ENCODE measurements at regions not wholly inside any gene's neighbourhood (a gene's known extent, or its start where the extent isn't known, plus 50 kb on each side); places are given as distances from the start of the nearest gene placed in this dataset.

DNA sequence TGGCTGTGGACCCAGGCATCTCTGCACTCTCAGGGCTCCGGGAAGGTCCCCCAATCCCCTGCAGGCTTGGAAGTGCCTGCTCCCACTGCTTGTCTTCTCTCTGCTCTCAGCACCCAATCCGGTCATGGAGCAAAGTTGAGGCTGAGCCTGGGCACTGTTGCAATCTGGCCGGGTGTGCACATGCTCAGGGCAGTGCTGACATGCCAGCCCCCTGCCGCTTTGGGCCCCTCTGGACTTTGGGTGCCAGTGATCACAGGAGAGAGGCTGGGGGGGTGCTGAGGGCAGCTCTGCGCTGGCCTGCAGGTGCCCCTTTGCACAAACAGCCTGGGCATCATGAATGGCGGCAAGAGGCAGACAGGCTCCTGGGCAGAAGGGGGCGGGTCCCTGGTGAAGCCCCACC lies 85.4 kb upstream of the OSBPL8 start:
- TF ChIP-seq, protein P1, sequence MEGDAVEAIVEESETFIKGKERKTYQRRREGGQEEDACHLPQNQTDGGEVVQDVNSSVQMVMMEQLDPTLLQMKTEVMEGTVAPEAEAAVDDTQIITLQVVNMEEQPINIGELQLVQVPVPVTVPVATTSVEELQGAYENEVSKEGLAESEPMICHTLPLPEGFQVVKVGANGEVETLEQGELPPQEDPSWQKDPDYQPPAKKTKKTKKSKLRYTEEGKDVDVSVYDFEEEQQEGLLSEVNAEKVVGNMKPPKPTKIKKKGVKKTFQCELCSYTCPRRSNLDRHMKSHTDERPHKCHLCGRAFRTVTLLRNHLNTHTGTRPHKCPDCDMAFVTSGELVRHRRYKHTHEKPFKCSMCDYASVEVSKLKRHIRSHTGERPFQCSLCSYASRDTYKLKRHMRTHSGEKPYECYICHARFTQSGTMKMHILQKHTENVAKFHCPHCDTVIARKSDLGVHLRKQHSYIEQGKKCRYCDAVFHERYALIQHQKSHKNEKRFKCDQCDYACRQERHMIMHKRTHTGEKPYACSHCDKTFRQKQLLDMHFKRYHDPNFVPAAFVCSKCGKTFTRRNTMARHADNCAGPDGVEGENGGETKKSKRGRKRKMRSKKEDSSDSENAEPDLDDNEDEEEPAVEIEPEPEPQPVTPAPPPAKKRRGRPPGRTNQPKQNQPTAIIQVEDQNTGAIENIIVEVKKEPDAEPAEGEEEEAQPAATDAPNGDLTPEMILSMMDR (IDR thresholded peaks at IDR 0.05; ENCODE audit: insufficient read depth, low read length, poor library complexity, severe bottlenecking) = no peak
- no peak overlapping the region for H3K4me3 ChIP-seq (ENCODE audit: low read depth, low read length)
- H3K27me3 ChIP-seq (ENCODE audit: control insufficient read depth, insufficient read depth, low read length) = no peaks in the 10 kb centered on the region
- no peaks in the 10 kb centered on the region for H3K36me3 ChIP-seq (ENCODE audit: control insufficient read depth, insufficient read depth, low read length)
- no peak for DNase-seq (ENCODE audit: low read depth)

DNA sequence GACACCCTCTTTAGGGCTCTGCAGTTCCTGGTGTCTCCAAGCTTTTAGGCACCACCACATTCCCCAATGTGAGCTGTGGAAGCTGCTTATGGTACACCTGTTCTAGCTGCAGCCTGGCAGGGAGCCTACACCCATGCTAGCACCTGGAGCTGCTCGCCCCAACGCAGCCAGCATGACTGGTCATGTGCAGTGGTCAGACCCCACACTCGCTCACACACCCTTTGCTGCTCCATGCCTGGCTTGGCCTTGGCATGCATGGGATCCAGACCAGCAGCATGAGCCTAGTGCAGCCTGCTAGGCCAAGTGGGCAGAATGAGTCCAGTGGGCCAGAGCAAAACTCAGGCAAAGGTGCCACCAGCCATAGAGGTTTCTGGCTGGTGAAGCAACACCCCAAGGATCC lies 86.4 kb upstream of the OSBPL8 start:
- TF ChIP-seq, protein P1 (IDR thresholded peaks at IDR 0.05; ENCODE audit: insufficient read depth, low read length, poor library complexity, severe bottlenecking) = no peak
- H3K27me3 ChIP-seq (ENCODE audit: control insufficient read depth, insufficient read depth, low read length) = no peaks in the 10 kb centered on the region
- H3K4me3 ChIP-seq (ENCODE audit: low read depth, low read length) = no peak overlapping the region
- H3K36me3 ChIP-seq (ENCODE audit: control insufficient read depth, insufficient read depth, low read length) = no peaks in the 10 kb centered on the region
- no peak for DNase-seq (ENCODE audit: low read depth)

DNA sequence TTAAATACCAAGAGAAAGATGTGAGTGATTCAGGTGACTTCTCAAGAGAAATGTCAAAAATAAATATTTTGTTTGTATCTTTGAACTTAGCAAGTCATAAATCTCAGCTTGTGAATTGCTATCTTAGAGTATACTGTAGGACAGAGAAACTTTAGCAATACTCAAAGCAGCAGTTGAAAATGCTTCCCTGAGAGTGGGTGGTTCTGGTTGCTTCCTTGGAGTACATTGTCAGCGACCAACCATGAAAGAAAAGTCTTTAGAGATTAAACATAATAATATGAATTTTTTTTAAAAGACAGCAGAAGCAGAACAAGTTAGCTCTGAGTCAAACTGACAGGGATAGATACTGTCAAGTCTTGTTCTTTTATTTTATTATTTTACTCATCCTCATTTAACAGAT lies 86.8 kb upstream of the OSBPL8 start:
- no peaks in the 10 kb centered on the region for H3K27me3 ChIP-seq (ENCODE audit: control insufficient read depth, insufficient read depth, low read length)
- no peaks in the 10 kb centered on the region for H3K36me3 ChIP-seq (ENCODE audit: control insufficient read depth, insufficient read depth, low read length)
- TF ChIP-seq, protein P1 (IDR thresholded peaks at IDR 0.05; ENCODE audit: insufficient read depth, low read length, poor library complexity, severe bottlenecking) = no peak
- no peak overlapping the region for H3K4me3 ChIP-seq (ENCODE audit: low read depth, low read length)
- no peak for DNase-seq (ENCODE audit: low read depth)

DNA sequence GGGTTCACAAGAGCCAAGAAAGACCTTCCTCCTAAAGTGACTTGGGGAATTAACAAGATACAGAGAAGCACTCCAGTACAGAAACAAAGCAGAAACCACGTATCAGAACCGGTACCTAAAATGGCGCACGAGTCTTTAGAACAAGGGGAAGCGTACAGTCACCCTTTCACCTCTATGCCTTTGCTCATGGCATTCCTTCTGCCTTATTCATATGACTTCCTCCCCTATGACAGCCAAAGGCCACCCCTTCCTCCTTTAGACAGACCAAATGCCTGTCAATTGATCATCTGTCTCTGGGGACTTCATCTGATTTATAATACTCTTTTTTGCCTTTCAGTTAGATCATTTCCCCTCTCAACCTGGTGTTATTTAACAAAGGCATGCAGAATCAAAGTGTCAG lies 89.5 kb upstream of the OSBPL8 start:
- H3K36me3 ChIP-seq (ENCODE audit: control insufficient read depth, insufficient read depth, low read length) = no peaks in the 10 kb centered on the region
- H3K27me3 ChIP-seq (ENCODE audit: control insufficient read depth, insufficient read depth, low read length) = no peaks in the 10 kb centered on the region
- no peak for DNase-seq (ENCODE audit: low read depth)
- TF ChIP-seq, protein P1 (IDR thresholded peaks at IDR 0.05; ENCODE audit: insufficient read depth, low read length, poor library complexity, severe bottlenecking) = no peak
- no peak overlapping the region for H3K4me3 ChIP-seq (ENCODE audit: low read depth, low read length)

DNA sequence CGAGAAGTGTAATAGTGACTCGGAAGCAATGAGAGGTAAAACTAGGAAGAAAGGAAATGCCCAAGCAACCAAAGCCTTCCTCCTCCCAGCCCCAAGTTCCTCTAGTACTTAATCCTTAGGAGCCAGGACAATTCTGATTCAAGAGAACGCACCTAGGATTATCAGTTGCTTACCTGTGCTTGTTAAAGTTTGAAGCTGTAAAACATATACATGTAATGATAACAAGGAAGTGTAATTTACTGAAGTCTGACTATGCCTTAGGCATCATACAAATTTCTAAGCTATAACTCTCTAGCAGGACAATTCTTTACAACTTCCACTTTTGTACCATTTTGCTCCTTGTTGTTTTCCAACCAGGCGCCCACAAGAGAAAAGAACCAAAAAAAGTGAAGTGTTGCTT lies 92.8 kb upstream of the OSBPL8 start:
- TF ChIP-seq, protein P1 (IDR thresholded peaks at IDR 0.05; ENCODE audit: insufficient read depth, low read length, poor library complexity, severe bottlenecking) = no peak
- H3K4me3 ChIP-seq (ENCODE audit: low read depth, low read length) = no peak overlapping the region
- no peaks in the 10 kb centered on the region for H3K27me3 ChIP-seq (ENCODE audit: control insufficient read depth, insufficient read depth, low read length)
- no peaks in the 10 kb centered on the region for H3K36me3 ChIP-seq (ENCODE audit: control insufficient read depth, insufficient read depth, low read length)
- no peak for DNase-seq (ENCODE audit: low read depth)

DNA sequence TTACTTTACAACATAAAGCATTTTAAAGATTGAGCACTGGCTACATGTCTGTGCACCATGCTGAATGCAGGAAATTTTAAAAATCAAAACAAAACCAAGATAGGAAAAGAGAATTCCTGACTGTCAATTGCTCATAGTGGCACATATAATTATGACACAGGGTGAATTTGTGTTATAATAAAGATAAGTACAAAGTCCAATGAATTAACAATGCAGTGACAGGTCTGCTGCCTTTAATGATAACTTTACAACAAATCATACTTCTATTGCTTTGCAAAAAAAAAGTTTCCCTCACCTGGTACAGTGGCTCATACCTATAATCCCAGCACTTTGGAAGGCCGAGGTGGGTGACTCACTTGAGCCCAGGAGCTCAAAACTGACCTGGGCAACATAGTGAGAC lies 93.8 kb upstream of the OSBPL8 start:
- TF ChIP-seq, protein P1 (IDR thresholded peaks at IDR 0.05; ENCODE audit: insufficient read depth, low read length, poor library complexity, severe bottlenecking) = no peak
- H3K36me3 ChIP-seq (ENCODE audit: control insufficient read depth, insufficient read depth, low read length) = no peaks in the 10 kb centered on the region
- DNase-seq (ENCODE audit: low read depth) = no peak

More for the DNA sequence above, 93.8 kb upstream of the OSBPL8 start:
- H3K27me3 ChIP-seq (ENCODE audit: control insufficient read depth, insufficient read depth, low read length) = no peaks in the 10 kb centered on the region
- H3K4me3 ChIP-seq (ENCODE audit: low read depth, low read length) = no peak overlapping the region

Data from kidney epithelial cell (primary cell).